MM.1S (cell line): ENCODE measurements at regions not wholly inside any gene's neighbourhood (a gene's known extent, or its start where the extent isn't known, plus 50 kb on each side); places are given as distances from the start of the nearest gene placed in this dataset.

ENCODE experiments used
- EZH2 ChIP-seq: fragments of 300-600 bp; sonication (generic); optimal IDR thresholded peaks from 2 replicates; pipeline ENCODE3; 2017; ENCODE audit warnings: low read depth, mild to moderate bottlenecking, antibody characterized with exemption, low read length, mixed read lengths
- EZH2phosphoT487 ChIP-seq: fragments of 300-600 bp; sonication (generic); IDR thresholded peaks from 2 replicates; pipeline ENCODE4 v1.6.1; 2018; ENCODE audit warnings: antibody characterized with exemption, low read length
- TF ChIP-seq, protein P1 (sequence below): fragments of 300-600 bp; sonication (generic); IDR thresholded peaks from 2 replicates; pipeline ENCODE4 v1.5.1; 2016; ENCODE audit warnings: antibody characterized with exemption, low read length, mixed read lengths

DNA sequence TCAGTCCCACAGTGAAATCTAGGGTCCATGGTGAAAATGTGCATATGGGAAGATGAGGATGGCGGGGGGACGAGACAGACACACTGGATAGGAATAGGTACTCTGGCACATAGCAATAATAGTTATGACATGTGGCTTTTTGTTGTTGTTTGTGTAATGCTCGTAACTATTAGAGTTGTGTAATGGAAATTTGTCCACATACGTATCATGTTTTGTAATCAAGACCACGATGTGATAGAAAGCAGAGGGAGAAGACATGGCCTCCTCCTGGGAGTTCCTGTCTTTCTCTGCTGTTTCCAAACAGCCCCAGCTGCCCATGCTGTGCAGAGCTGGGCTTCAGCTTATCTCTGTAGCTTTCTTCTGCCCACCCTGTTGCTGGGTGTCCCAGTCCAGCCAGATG, 185.3 kb upstream of the TMTC4 start:
- TF ChIP-seq, protein P1, sequence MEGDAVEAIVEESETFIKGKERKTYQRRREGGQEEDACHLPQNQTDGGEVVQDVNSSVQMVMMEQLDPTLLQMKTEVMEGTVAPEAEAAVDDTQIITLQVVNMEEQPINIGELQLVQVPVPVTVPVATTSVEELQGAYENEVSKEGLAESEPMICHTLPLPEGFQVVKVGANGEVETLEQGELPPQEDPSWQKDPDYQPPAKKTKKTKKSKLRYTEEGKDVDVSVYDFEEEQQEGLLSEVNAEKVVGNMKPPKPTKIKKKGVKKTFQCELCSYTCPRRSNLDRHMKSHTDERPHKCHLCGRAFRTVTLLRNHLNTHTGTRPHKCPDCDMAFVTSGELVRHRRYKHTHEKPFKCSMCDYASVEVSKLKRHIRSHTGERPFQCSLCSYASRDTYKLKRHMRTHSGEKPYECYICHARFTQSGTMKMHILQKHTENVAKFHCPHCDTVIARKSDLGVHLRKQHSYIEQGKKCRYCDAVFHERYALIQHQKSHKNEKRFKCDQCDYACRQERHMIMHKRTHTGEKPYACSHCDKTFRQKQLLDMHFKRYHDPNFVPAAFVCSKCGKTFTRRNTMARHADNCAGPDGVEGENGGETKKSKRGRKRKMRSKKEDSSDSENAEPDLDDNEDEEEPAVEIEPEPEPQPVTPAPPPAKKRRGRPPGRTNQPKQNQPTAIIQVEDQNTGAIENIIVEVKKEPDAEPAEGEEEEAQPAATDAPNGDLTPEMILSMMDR: no peak
- TF ChIP-seq EZH2 (no peak), EZH2phosphoT487 (no peak)
